Right renal cortex interstitium (tissue), 3 donors: ENCODE measurements at regions not wholly inside any gene's neighbourhood (a gene's known extent, or its start where the extent isn't known, plus 50 kb on each side); places are given as distances from the start of the nearest gene placed in this dataset.

Experiments used
- DNase-seq, 3 donors: peaks; one replicate each; pipeline ENCODE4 v3.0.0-alpha.2; 2013; ENCODE audit warnings: low read depth in 3 of 3, low spot score in 2 of 3

GRCh38 chr5:10876006-10876744 lies 115.1 kb upstream of the DAP start:
- no peak for DNase-seq

- DNase-seq, result no peak
Measured at GRCh38 chr5:10875201-10875768, 114.3 kb upstream of the DAP start.

- no peak for DNase-seq
Measured at GRCh38 chr5:10874541-10874940, 113.5 kb upstream of the DAP start.

GRCh38 chr5:10870791-10871190 lies 109.8 kb upstream of the DAP start:
- DNase-seq, result no peak

- no peak for DNase-seq
Measured at GRCh38 chr5:10868956-10869355, 107.9 kb upstream of the DAP start.

- DNase-seq, result no peak
Measured at GRCh38 chr5:10867389-10868303, 106.6 kb upstream of the DAP start.

GRCh38 chr5:10866913-10867312 lies 105.9 kb upstream of the DAP start:
- no peak for DNase-seq

GRCh38 chr5:10863763-10864383 lies 102.8 kb upstream of the DAP start:
- no peak for DNase-seq

GRCh38 chr5:10862085-10862484 lies 101.1 kb upstream of the DAP start:
- no peak for DNase-seq

GRCh38 chr5:10861423-10861790 lies 100.4 kb upstream of the DAP start:
- DNase-seq, result no peak

- DNase-seq, result no peak
Measured at GRCh38 chr5:10860645-10861422, 99.8 kb upstream of the DAP start.

GRCh38 chr5:10860196-10860543 lies 99.1 kb upstream of the DAP start:
- DNase-seq, result no peak

GRCh38 chr5:10859393-10860195 lies 98.6 kb upstream of the DAP start:
- no peak for DNase-seq

GRCh38 chr5:10858945-10859344 lies 97.9 kb upstream of the DAP start:
- DNase-seq, result no peak

GRCh38 chr5:10858307-10858706 lies 97.3 kb upstream of the DAP start:
- no peak for DNase-seq

- peak in 1 of 3 donors; percentile 35 for DNase-seq
Measured at GRCh38 chr5:10857338-10857733, 96.3 kb upstream of the DAP start.

- peak in 2 of 3 donors; percentile 36 to 51 for DNase-seq
Measured at GRCh38 chr5:10856683-10857337, 95.8 kb upstream of the DAP start.

- no peak for DNase-seq
Measured at GRCh38 chr5:10856071-10856470, 95.0 kb upstream of the DAP start.
